A673 (cell line): ENCODE measurements at regions not wholly inside any gene's neighbourhood (a gene's known extent, or its start where the extent isn't known, plus 50 kb on each side); places are given as distances from the start of the nearest gene placed in this dataset.

Experiments
- BruUV-seq: library from RNA; stranded (reverse); fragments of 400-500 nt; replicated peaks from 2 replicates; lab custom pipeline; 2021; lab: Mats Ljungman, UMichigan
- CTCF ChIA-PET: fragments of 300-600 bp; sonication (Branson Sonifier 250); formaldehyde crosslinking; loops from one replicate; lab custom pipeline; 2022; ENCODE audit warnings: antibody characterized with exemption; lab: Charles Lee
- POLR2A ChIA-PET: fragments of 300-600 bp; sonication (Branson Sonifier 250); formaldehyde crosslinking; loops from one replicate; lab custom pipeline; 2022; ENCODE audit warnings: antibody characterized with exemption; ENCODE audit not compliant: low non-redundant PET; lab: Charles Lee
- DNase-seq: peaks from one replicate; pipeline ENCODE4 v3.0.0-alpha.2; 2015; ENCODE audit warnings: low spot score
- H3K27ac ChIP-seq: fragments of 200-600 bp; sonication (generic); 2 replicates; pipeline ENCODE4 v1.5.1; 2016; ENCODE audit warnings: mixed run types, low read depth, mild to moderate bottlenecking, mixed read lengths, antibody characterized with exemption, low read length; ENCODE audit not compliant: poor library complexity, severe bottlenecking
- H3K27me3 ChIP-seq: fragments of 200-600 bp; sonication (generic); replicated peaks from 2 replicates; pipeline ENCODE4 v1.6.1; 2017; ENCODE audit warnings: mixed run types, low read depth, mild to moderate bottlenecking, mixed read lengths, antibody characterized with exemption, low read length; ENCODE audit not compliant: insufficient read depth, poor library complexity
- H3K36me3 ChIP-seq: fragments of 200-600 bp; sonication (generic); 2 replicates; pipeline ENCODE4 v1.6.1; 2016; ENCODE audit warnings: mixed run types, mild to moderate bottlenecking, mixed read lengths, antibody characterized with exemption, low read length; ENCODE audit not compliant: insufficient read depth, poor library complexity, severe bottlenecking
- H3K4me1 ChIP-seq: fragments of 200-600 bp; sonication (generic); 2 replicates; pipeline ENCODE4 v1.6.1; 2017; ENCODE audit warnings: mixed run types, mild to moderate bottlenecking, mixed read lengths, antibody characterized with exemption, low read length; ENCODE audit not compliant: insufficient read depth, poor library complexity, severe bottlenecking
- H3K4me3 ChIP-seq: fragments of 200-600 bp; sonication (generic); 2 replicates; pipeline ENCODE4 v1.5.1; 2016; ENCODE audit warnings: low read depth, mixed run types, mild to moderate bottlenecking, mixed read lengths, low read length; ENCODE audit not compliant: poor library complexity, severe bottlenecking
- H3K9me3 ChIP-seq: fragments of 200-600 bp; sonication (generic); 2 replicates; pipeline ENCODE4 v1.6.1; 2016; ENCODE audit warnings: mixed run types, low read depth, mild to moderate bottlenecking, mixed read lengths, antibody characterized with exemption, low read length; ENCODE audit not compliant: poor library complexity, severe bottlenecking
- EZH2 ChIP-seq: fragments of 200-600 bp; sonication (generic); IDR thresholded peaks from 2 replicates; pipeline ENCODE4 v1.6.1; 2017; ENCODE audit warnings: borderline replicate concordance, low read depth, mild to moderate bottlenecking, mixed read lengths, antibody characterized with exemption, low read length; ENCODE audit not compliant: poor library complexity, severe bottlenecking
- intact Hi-C: fragments of 100-400 bp; cut with micrococcal nuclease; formaldehyde crosslinking; loops from one replicate; pipeline ENCODE4 v1.10.0; 2022; ENCODE audit not compliant: unreplicated experiment
- TF ChIP-seq, protein P1 (sequence below): fragments of 300-800, 200-600 bp; sonication (generic); conservative IDR thresholded peaks from 2 replicates; pipeline ENCODE4 v1.5.1; 2017; ENCODE audit warnings: low read depth, mild to moderate bottlenecking, antibody characterized with exemption, low read length, moderate library complexity, mixed read lengths

DNA sequence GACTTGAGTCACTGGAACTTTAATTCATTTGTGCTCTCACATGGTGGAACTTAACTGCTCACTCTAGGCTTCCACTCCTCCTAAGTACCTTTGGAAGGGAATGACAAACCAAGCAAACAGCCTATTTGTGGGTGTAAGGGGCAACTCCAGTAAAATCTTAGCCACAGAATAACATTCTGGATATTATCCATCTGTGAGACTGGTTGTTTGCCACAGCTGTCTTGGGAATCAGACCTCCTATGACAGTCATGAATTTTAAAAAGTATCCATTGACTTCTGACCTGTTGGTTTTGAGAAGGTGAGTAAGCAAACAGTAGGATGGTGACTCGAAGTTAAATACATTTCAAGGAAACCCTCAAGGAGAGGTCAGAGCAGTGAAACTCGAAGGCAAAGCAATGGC is 147.3 kb upstream of the CDIN1 start:
- intact Hi-C loops: no loop called here
- no peaks in the 10 kb centered on the region for H3K9me3 ChIP-seq
- DNase-seq: no peak
- H3K36me3 ChIP-seq: no peaks in the 10 kb centered on the region
- TF ChIP-seq EZH2: no peak
- TF ChIP-seq, protein P1, sequence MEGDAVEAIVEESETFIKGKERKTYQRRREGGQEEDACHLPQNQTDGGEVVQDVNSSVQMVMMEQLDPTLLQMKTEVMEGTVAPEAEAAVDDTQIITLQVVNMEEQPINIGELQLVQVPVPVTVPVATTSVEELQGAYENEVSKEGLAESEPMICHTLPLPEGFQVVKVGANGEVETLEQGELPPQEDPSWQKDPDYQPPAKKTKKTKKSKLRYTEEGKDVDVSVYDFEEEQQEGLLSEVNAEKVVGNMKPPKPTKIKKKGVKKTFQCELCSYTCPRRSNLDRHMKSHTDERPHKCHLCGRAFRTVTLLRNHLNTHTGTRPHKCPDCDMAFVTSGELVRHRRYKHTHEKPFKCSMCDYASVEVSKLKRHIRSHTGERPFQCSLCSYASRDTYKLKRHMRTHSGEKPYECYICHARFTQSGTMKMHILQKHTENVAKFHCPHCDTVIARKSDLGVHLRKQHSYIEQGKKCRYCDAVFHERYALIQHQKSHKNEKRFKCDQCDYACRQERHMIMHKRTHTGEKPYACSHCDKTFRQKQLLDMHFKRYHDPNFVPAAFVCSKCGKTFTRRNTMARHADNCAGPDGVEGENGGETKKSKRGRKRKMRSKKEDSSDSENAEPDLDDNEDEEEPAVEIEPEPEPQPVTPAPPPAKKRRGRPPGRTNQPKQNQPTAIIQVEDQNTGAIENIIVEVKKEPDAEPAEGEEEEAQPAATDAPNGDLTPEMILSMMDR: no peak
- no peaks in the 10 kb centered on the region for H3K27me3 ChIP-seq
- BruUV-seq: no TSS peak
- H3K4me3 ChIP-seq: no peak overlapping the region
- no peak overlapping the region for H3K27ac ChIP-seq
- CTCF ChIA-PET: no interaction called here
- H3K4me1 ChIP-seq: peaks cover 8% of the 10 kb centered on the region
- POLR2A ChIA-PET: no interaction called here

DNA sequence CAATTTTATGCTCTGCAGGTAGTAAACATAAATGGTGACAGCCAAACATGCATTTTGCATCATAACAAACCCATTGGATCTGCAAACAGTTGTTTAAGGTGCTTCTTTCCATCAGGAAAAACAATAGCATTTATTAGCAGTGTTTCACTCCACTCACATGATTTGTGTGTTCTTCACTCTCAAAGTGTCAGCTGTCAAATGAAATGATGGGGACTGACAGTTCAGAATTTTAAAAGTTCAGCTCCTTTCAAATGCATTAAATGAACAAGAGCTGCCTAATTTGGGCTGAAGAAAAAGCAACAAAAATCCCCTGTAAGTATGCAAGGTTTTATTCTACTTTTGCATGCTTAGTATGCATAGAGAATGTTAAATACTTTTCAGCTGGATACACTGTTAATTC is 145.2 kb upstream of the CDIN1 start:
- H3K36me3 ChIP-seq: no peaks in the 10 kb centered on the region
- H3K27me3 ChIP-seq: no peaks in the 10 kb centered on the region
- ChIA-PET POLR2A (no interaction called here), CTCF (no interaction called here)
- TF ChIP-seq EZH2: no peak
- no peaks in the 10 kb centered on the region for H3K4me1 ChIP-seq
- intact Hi-C loops: no loop called here
- no peak for DNase-seq
- no TSS peak for BruUV-seq
- H3K27ac ChIP-seq: no peak overlapping the region
- H3K4me3 ChIP-seq: no peak overlapping the region
- no peaks in the 10 kb centered on the region for H3K9me3 ChIP-seq

DNA sequence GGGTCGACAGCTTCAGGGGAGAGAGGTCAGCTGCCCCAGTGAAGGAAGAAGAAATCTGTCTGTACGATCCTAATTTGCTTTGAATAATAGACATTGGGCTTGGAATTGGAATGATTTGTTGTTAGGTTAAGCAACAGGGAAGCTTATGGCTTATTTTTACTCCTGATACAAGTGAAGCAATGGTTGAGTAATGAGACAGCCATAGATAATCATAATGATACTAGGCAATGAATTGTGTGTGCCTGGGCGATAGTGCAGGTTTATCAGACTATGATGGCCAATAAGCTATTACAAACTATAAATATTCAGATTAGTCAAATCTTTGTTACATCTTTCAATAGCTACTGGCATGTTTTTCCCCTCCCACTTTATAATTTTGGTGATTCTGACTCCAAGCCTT is 140.9 kb upstream of the CDIN1 start:
- H3K4me1 ChIP-seq: no peaks in the 10 kb centered on the region
- BruUV-seq: no TSS peak
- ChIA-PET POLR2A (interaction anchor here (0.6 kb wide), 1 partner anchor 40 kb away, joined by 3 read pairs; no protein-coding TSS in a partner anchor), CTCF (no interaction called here)
- no peak overlapping the region for H3K27ac ChIP-seq
- no peaks in the 10 kb centered on the region for H3K36me3 ChIP-seq
- H3K4me3 ChIP-seq: no peak overlapping the region
- H3K9me3 ChIP-seq: no peaks in the 10 kb centered on the region
- intact Hi-C loops: no loop called here
- no peak for TF ChIP-seq EZH2
- TF ChIP-seq, protein P1: no peak
- no peak for DNase-seq
- H3K27me3 ChIP-seq: no peaks in the 10 kb centered on the region

DNA sequence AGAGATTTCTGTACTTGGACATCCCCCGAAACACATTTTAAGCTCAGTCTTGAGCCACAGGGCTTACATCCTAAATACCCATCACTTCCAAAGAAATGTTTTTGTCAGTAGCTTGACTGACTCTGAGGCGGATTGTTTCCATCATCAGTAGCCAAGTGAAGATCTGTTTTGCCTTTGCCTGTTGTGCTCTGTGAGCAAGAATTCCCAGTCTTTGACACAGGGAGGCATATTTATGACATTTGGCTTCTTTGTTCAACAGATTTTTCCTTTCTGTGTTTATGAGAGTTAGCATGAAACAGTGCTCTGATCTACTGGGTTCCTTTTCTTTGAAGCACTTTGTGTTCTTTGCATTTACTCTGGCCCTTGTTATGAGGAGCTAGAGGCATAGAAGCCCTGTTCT is 132.1 kb upstream of the CDIN1 start:
- H3K27ac ChIP-seq: no peak overlapping the region
- H3K4me3 ChIP-seq: no peak overlapping the region
- no peaks in the 10 kb centered on the region for H3K27me3 ChIP-seq
- TF ChIP-seq EZH2: no peak
- TF ChIP-seq, protein P1: no peak
- intact Hi-C loops: no loop called here
- H3K36me3 ChIP-seq: no peaks in the 10 kb centered on the region
- no peaks in the 10 kb centered on the region for H3K4me1 ChIP-seq
- POLR2A ChIA-PET: no interaction called here
- no peaks in the 10 kb centered on the region for H3K9me3 ChIP-seq
- no TSS peak for BruUV-seq
- no peak for DNase-seq
- CTCF ChIA-PET: no interaction called here
